CD8-positive, alpha-beta memory T cell (primary cell): ENCODE measurements at regions not wholly inside any gene's neighbourhood (a gene's known extent, or its start where the extent isn't known, plus 50 kb on each side); places are given as distances from the start of the nearest gene placed in this dataset.

Experiments
- CTCF ChIA-PET: fragments of 350-600 bp; sonication (Branson Sonifier 250); formaldehyde crosslinking; loops from one replicate; lab custom pipeline; 2021; ENCODE audit warnings: antibody characterized with exemption; lab: Charles Lee
- POLR2A ChIA-PET: fragments of 350-600 bp; sonication (Branson Sonifier 250); formaldehyde crosslinking; loops from one replicate; lab custom pipeline; 2021; ENCODE audit warnings: antibody characterized with exemption; lab: Charles Lee
- DNase-seq, 5 donors: peaks; one replicate each; pipeline versions ENCODE4 v3.0.0 to v3.0.0-alpha.2; 2020 to 2022; ENCODE audit warnings: mixed read lengths in 1 of 5
- H3K27ac ChIP-seq: one replicate; pipeline ENCODE4 v1.7.0; 2013; ENCODE audit warnings: low read depth, mild to moderate bottlenecking, low read length, moderate library complexity
- H3K27me3 ChIP-seq: 2 replicates; pipeline ENCODE4 v1.7.0; 2013; ENCODE audit warnings: low read length, mild to moderate bottlenecking; ENCODE audit not compliant: insufficient read depth, poor library complexity, severe bottlenecking
- H3K36me3 ChIP-seq: 2 replicates; pipeline ENCODE4 v1.7.0; 2013; ENCODE audit warnings: mild to moderate bottlenecking, low read length, moderate library complexity; ENCODE audit not compliant: insufficient read depth
- H3K4me1 ChIP-seq: 2 replicates; pipeline ENCODE4 v1.7.0; 2013; ENCODE audit warnings: mild to moderate bottlenecking, low read length, moderate library complexity; ENCODE audit not compliant: insufficient read depth
- H3K4me3 ChIP-seq: 2 replicates; pipeline ENCODE4 v1.7.0; 2013; ENCODE audit warnings: mild to moderate bottlenecking, low read length
- H3K9me3 ChIP-seq: 2 replicates; pipeline ENCODE4 v1.7.0; 2013; ENCODE audit warnings: mild to moderate bottlenecking, low read length
- H3K27ac Mint-ChIP-seq, 8 donors: one replicate each; pipeline ENCODE4 v1.8.0; 2020 to 2021; ENCODE audit warnings: mixed read lengths in 8 of 8, mild to moderate bottlenecking in 6 of 8, inconsistent platforms in 3 of 8, moderate library complexity in 3 of 8
- H3K27me3 Mint-ChIP-seq, 2 donors: one replicate each; pipeline ENCODE4 v1.8.0; 2020 to 2021; ENCODE audit warnings: mixed read lengths in 2 of 2, mild to moderate bottlenecking in 1 of 2, moderate library complexity in 1 of 2
- H3K36me3 Mint-ChIP-seq, 3 donors: one replicate each; pipeline ENCODE4 v1.8.0; 2020 to 2021; ENCODE audit warnings: mixed read lengths in 3 of 3, inconsistent platforms in 1 of 3, mild to moderate bottlenecking in 1 of 3
- H3K4me1 Mint-ChIP-seq, 3 donors: one replicate each; pipeline ENCODE4 v1.8.0; 2020 to 2021; ENCODE audit warnings: mixed read lengths in 3 of 3, inconsistent platforms in 1 of 3, mild to moderate bottlenecking in 1 of 3
- H3K4me3 Mint-ChIP-seq, 7 donors: one replicate each; pipeline ENCODE4 v1.8.0; 2020 to 2021; ENCODE audit warnings: mixed read lengths in 7 of 7, mild to moderate bottlenecking in 6 of 7, moderate library complexity in 4 of 7, inconsistent platforms in 2 of 7
- H3K9me3 Mint-ChIP-seq, 5 donors: one replicate each; pipeline ENCODE4 v1.8.0; 2020 to 2022; ENCODE audit warnings: mixed read lengths in 5 of 5, mild to moderate bottlenecking in 3 of 5, moderate library complexity in 2 of 5, inconsistent platforms in 1 of 5

- no peaks in the 10 kb centered on the region for H3K27me3 ChIP-seq
- H3K27ac ChIP-seq: no peak overlapping the region
- peaks cover 0 to 3% (median 0%) of the 10 kb centered on the region in 5 donors for H3K9me3 Mint-ChIP-seq
- H3K4me1 ChIP-seq: no peaks in the 10 kb centered on the region
- no peaks in the 10 kb centered on the region for H3K36me3 ChIP-seq
- H3K9me3 ChIP-seq: no peaks in the 10 kb centered on the region
- no peak overlapping the region for H3K27ac Mint-ChIP-seq
- no peak overlapping the region for H3K4me3 ChIP-seq
- ChIA-PET POLR2A (no interaction called here), CTCF (no interaction called here)
- no peaks in the 10 kb centered on the region for H3K27me3 Mint-ChIP-seq
- no peaks in the 10 kb centered on the region for H3K4me1 Mint-ChIP-seq
- no peak overlapping the region for H3K4me3 Mint-ChIP-seq
- DNase-seq: no peak
- no peaks in the 10 kb centered on the region for H3K36me3 Mint-ChIP-seq
Measured at GRCh38 chr10:130659528-130659927, 523.3 kb downstream of the GLRX3 start.

- Mint-ChIP-seq H3K27me3 (no peaks in the 10 kb centered on the region), H3K36me3 (no peaks in the 10 kb centered on the region)
Measured at GRCh38 chr10:130660266-130660665, 524.1 kb downstream of the GLRX3 start.

GRCh38 chr10:130661419-130661818 is 525.2 kb downstream of the GLRX3 start:
- Mint-ChIP-seq H3K9me3 (peaks cover 0 to 5% (median 3%) of the 10 kb centered on the region in 5 donors), H3K4me1 (no peaks in the 10 kb centered on the region), H3K27me3 (no peaks in the 10 kb centered on the region), H3K4me3 (no peak overlapping the region), H3K27ac (no peak overlapping the region), H3K36me3 (no peaks in the 10 kb centered on the region)
- POLR2A ChIA-PET: no interaction called here
- Histone ChIP-seq H3K27ac (no peak overlapping the region), H3K36me3 (no peaks in the 10 kb centered on the region), H3K4me3 (no peak overlapping the region), H3K4me1 (no peaks in the 10 kb centered on the region), H3K27me3 (no peaks in the 10 kb centered on the region), H3K9me3 (no peaks in the 10 kb centered on the region)
- DNase-seq: no peak
- CTCF ChIA-PET: no interaction called here

More at GRCh38 chr10:130660266-130660665, 524.1 kb downstream of the GLRX3 start:
- Histone ChIP-seq H3K9me3 (no peaks in the 10 kb centered on the region), H3K36me3 (no peaks in the 10 kb centered on the region), H3K27me3 (no peaks in the 10 kb centered on the region), H3K4me1 (no peaks in the 10 kb centered on the region), H3K4me3 (no peak overlapping the region), H3K27ac (no peak overlapping the region)
- H3K4me3 Mint-ChIP-seq: no peak overlapping the region
- H3K4me1 Mint-ChIP-seq: no peaks in the 10 kb centered on the region
- ChIA-PET POLR2A (no interaction called here), CTCF (no interaction called here)
- DNase-seq: no peak
- H3K9me3 Mint-ChIP-seq: peaks cover 0 to 5% (median 0%) of the 10 kb centered on the region in 5 donors
- H3K27ac Mint-ChIP-seq: no peak overlapping the region

- Histone ChIP-seq H3K9me3 (no peaks in the 10 kb centered on the region), H3K27ac (no peak overlapping the region), H3K36me3 (no peaks in the 10 kb centered on the region), H3K4me1 (no peaks in the 10 kb centered on the region), H3K27me3 (no peaks in the 10 kb centered on the region), H3K4me3 (no peak overlapping the region)
- ChIA-PET POLR2A (no interaction called here), CTCF (no interaction called here)
- peaks cover 0 to under 1% of the 10 kb centered on the region in 2 donors for H3K27me3 Mint-ChIP-seq
- no peak overlapping the region for H3K4me3 Mint-ChIP-seq
- H3K36me3 Mint-ChIP-seq: no peaks in the 10 kb centered on the region
- H3K4me1 Mint-ChIP-seq: no peaks in the 10 kb centered on the region
- H3K9me3 Mint-ChIP-seq: peaks cover 0 to 5% (median 3%) of the 10 kb centered on the region in 5 donors
- no peak overlapping the region for H3K27ac Mint-ChIP-seq
- DNase-seq: no peak
Measured at GRCh38 chr10:130662775-130663174, 526.6 kb downstream of the GLRX3 start.

- H3K36me3 ChIP-seq: no peaks in the 10 kb centered on the region
- H3K27me3 Mint-ChIP-seq: peaks cover 0 to 2% of the 10 kb centered on the region in 2 donors
- POLR2A ChIA-PET: no interaction called here
- no peaks in the 10 kb centered on the region for H3K36me3 Mint-ChIP-seq
- no peak overlapping the region for H3K27ac Mint-ChIP-seq
- H3K9me3 Mint-ChIP-seq: peaks cover 0 to 5% (median 3%) of the 10 kb centered on the region in 5 donors
- DNase-seq: no peak
- no peak overlapping the region for H3K4me3 ChIP-seq
- H3K4me1 ChIP-seq: no peaks in the 10 kb centered on the region
- H3K4me1 Mint-ChIP-seq: no peaks in the 10 kb centered on the region
- no peaks in the 10 kb centered on the region for H3K27me3 ChIP-seq
- no peak overlapping the region for H3K27ac ChIP-seq
- H3K9me3 ChIP-seq: no peaks in the 10 kb centered on the region
- CTCF ChIA-PET: no interaction called here
- H3K4me3 Mint-ChIP-seq: no peak overlapping the region
Measured at GRCh38 chr10:130664526-130664925, 528.3 kb downstream of the GLRX3 start.

GRCh38 chr10:130666215-130666614 is 530.0 kb downstream of the GLRX3 start:
- H3K27ac Mint-ChIP-seq: no peak overlapping the region
- POLR2A ChIA-PET: no interaction called here

GRCh38 chr10:130686689-130687300 is 550.6 kb downstream of the GLRX3 start:
- Mint-ChIP-seq H3K4me3 (no peak overlapping the region), H3K9me3 (peaks cover 0 to 10% (median 6%) of the 10 kb centered on the region in 5 donors), H3K27ac (no peak overlapping the region), H3K4me1 (no peaks in the 10 kb centered on the region), H3K27me3 (no peaks in the 10 kb centered on the region), H3K36me3 (no peaks in the 10 kb centered on the region)
- H3K36me3 ChIP-seq: no peaks in the 10 kb centered on the region
- H3K4me1 ChIP-seq: no peaks in the 10 kb centered on the region
- ChIA-PET CTCF (no interaction called here), POLR2A (no interaction called here)
- H3K4me3 ChIP-seq: no peak overlapping the region
- no peak overlapping the region for H3K27ac ChIP-seq
- H3K9me3 ChIP-seq: no peaks in the 10 kb centered on the region
- no peaks in the 10 kb centered on the region for H3K27me3 ChIP-seq
- DNase-seq: no peak

More at GRCh38 chr10:130666215-130666614, 530.0 kb downstream of the GLRX3 start:
- H3K9me3 Mint-ChIP-seq: peaks cover 0 to 5% (median 3%) of the 10 kb centered on the region in 5 donors
- no peak overlapping the region for H3K4me3 ChIP-seq
- H3K27me3 ChIP-seq: no peaks in the 10 kb centered on the region
- H3K4me1 ChIP-seq: no peaks in the 10 kb centered on the region
- no peaks in the 10 kb centered on the region for H3K36me3 ChIP-seq
- CTCF ChIA-PET: no interaction called here
- peaks cover 0 to 2% of the 10 kb centered on the region in 2 donors for H3K27me3 Mint-ChIP-seq
- no peaks in the 10 kb centered on the region for H3K36me3 Mint-ChIP-seq
- DNase-seq: no peak
- H3K4me3 Mint-ChIP-seq: no peak overlapping the region
- no peaks in the 10 kb centered on the region for H3K9me3 ChIP-seq
- no peaks in the 10 kb centered on the region for H3K4me1 Mint-ChIP-seq
- no peak overlapping the region for H3K27ac ChIP-seq

- DNase-seq: no peak
- Histone ChIP-seq H3K27me3 (no peaks in the 10 kb centered on the region), H3K27ac (no peak overlapping the region), H3K36me3 (no peaks in the 10 kb centered on the region), H3K4me3 (no peak overlapping the region), H3K9me3 (no peaks in the 10 kb centered on the region), H3K4me1 (no peaks in the 10 kb centered on the region)
- H3K27me3 Mint-ChIP-seq: no peaks in the 10 kb centered on the region
- POLR2A ChIA-PET: no interaction called here
- H3K9me3 Mint-ChIP-seq: peaks cover 0 to 10% (median 6%) of the 10 kb centered on the region in 5 donors
- no peak overlapping the region for H3K27ac Mint-ChIP-seq
- no peaks in the 10 kb centered on the region for H3K4me1 Mint-ChIP-seq
- CTCF ChIA-PET: no interaction called here
- H3K36me3 Mint-ChIP-seq: no peaks in the 10 kb centered on the region
- H3K4me3 Mint-ChIP-seq: no peak overlapping the region
Measured at GRCh38 chr10:130687566-130687965, 551.4 kb downstream of the GLRX3 start.
